GM21526 (cell line): ENCODE measurements at regions not wholly inside any gene's neighbourhood (a gene's known extent, or its start where the extent isn't known, plus 50 kb on each side); places are given as distances from the start of the nearest gene placed in this dataset.
A peak's percentile ranks its signal among the peaks of the same experiment; 100 is the strongest.

ENCODE experiments used
- ATAC-seq: cut with Tn5 transposase; IDR thresholded peaks from one replicate; pipeline ENCODE4 v1.9.1; 2021; ENCODE audit warnings: moderate library complexity; ENCODE audit not compliant: unreplicated experiment, low FRiP score

DNA sequence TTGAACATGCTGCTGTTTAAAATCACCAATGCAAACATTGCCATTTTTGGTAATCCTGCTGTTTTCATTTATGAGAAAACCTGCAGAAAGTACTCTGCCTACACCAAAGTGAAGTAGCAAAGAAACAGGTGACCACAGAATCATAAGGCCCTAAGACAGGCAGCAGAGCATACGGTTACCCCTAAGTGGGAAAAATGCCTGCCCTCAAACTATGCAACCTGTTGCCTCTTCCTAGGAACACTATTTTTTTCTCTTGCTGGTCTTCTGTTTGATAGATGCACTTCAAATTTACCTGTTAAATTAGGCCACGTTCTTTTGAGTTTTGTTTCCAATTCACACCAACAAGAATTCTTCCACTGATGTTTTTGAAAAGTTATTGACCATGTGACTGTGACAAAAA is 89.5 kb upstream of the RAB4A start:
- no peak for ATAC-seq

GRCh38 chr1:229183588-229183987 is 87.3 kb upstream of the RAB4A start:
- ATAC-seq = no peak

DNA sequence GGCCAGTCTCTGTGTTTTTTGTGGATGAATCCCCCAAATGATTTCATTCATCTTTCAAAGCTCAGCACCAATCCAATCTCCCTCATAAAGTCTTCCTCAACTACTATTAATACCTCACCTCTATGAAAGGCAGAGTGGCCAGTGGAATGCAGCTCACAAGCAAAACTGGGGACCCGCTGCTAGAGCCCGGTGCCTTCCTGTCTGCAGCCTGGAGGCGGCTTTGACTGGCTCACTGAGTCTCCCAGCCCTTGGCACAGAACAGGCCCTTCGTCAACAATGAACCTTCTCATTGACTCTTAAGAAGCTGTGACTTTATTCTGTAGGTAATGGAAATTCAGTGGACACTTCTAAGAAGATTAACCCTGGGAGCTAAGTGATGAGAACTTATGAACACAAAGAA is 86.8 kb upstream of the RAB4A start:
- ATAC-seq = no peak

DNA sequence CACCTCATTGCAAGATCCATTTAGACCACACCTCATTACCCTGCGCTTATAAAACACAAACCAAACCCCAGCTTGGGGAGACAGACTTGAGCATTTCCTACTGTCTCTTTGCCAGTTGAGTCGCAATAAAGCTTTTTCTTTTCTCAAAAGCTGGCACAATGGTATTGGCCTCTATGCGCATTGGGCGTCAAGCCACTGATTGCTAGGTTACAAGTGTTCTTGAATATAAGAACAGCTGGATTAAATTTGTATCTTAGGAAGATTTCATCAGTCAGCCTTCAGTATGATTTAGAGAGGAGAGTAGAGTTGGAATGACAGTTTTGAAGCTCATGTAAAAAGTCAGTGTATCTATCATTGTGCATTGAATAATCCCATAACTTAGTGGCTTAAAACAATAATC is 84.9 kb upstream of the RAB4A start:
- ATAC-seq = no peak

GRCh38 chr1:229186373-229187056 is 84.4 kb upstream of the RAB4A start:
- ATAC-seq = peak; percentile 94

DNA sequence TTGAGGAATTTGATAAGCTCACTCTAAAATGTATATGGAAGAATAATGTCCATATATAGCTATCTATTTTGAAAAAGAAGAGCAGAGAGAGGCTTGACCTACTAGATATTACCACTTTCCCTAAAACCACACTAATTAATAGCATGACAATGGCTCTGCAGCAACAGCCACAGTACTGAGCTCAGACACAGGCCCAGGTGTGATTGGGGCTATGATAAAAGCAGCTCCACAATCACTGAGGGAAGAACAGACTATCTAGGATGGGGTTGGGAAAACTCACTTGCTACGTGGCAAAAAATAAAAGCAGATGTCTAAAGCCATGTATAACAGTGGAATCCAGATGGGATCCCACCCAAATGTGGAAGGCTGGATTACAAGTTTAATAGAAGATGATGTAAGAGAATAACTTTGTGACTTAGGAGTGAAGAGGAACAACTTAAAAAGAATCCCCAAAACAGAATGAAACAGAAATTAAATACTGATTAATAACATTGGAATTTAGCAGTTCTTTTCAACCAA is 80.8 kb upstream of the RAB4A start:
- ATAC-seq = no peak

- no peak for ATAC-seq
Measured at GRCh38 chr1:229191066-229191674, 79.7 kb upstream of the RAB4A start.

DNA sequence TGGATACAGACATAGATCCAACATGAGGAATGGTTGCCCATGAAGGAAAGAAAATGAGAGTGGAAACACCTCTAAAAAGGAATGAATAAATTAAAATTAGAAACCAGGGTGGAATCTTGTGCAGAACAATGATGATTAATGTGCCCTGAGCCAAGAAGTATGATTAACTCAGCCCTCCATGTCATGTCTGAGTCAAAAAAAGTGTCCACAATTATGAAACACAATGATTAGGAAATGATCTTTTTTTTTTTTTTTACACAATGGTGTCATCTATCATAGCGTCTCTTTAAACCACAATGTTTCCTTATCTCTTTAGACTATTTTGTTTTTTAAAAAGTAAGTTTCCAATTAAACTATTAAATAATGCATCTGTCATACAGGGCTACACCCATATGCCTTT is 78.9 kb upstream of the RAB4A start:
- ATAC-seq = no peak

DNA sequence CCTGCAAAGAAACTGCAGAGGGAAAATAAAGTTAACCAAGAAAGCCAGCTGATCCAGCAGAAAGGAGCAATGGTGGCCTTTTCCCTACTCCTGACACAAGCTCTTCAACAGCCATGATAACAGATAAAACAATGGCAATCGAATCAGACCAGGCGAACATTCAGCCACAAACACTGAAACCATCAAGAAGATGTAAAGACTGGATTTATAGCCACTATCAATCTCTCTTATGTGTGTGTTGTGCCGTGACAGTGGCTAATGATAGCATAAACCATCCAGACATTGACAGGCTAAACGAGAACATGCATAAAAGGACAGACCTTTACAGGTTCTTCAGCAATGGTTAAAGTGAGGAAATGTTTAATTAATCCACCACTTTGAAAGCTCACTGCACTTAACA is 78.1 kb upstream of the RAB4A start:
- no peak for ATAC-seq

DNA sequence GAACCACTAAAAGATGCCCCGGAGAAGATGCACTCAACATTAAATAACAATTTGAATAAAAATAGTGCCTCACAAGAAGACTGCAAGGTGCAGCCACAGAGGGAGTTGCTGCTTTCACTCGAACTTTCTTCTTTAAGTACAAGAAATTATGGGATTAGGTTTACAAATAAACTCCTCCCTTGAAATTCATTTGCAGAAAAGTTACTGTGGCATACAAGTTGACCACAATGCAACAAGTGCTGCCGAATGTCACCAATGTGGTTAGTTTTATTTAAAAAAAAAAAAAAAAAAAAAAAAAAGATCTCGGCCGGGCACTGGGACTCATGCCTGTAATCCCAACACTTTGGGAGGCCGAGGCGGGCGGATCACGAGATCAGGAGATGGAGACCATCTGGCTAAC is 76.8 kb upstream of the RAB4A start:
- no peak for ATAC-seq

GRCh38 chr1:229195246-229195645 is 75.7 kb upstream of the RAB4A start:
- ATAC-seq = no peak

- ATAC-seq = no peak
Measured at GRCh38 chr1:229196404-229197264, 74.3 kb upstream of the RAB4A start.

DNA sequence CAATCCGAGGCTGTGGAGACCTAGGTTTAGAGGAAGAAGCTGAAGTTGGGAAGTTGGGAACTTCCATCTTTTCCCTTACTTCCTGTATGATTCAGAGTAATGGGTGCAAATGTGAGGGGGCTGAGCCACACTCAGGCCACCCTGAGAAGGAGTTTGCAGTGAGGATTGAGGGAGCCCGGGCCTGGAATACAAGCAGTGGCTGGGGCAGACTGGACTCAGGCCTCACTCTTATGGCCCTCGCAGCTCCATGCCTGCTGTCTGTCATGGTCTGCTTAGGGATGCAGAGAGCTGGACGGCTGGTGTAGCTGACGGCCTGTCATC is 73.7 kb upstream of the RAB4A start:
- ATAC-seq = no peak

- ATAC-seq = peak; percentile 81
Measured at GRCh38 chr1:229199261-229200243, 71.4 kb upstream of the RAB4A start.

- ATAC-seq = no peak
Measured at GRCh38 chr1:229203030-229203751, 67.7 kb upstream of the RAB4A start.

DNA sequence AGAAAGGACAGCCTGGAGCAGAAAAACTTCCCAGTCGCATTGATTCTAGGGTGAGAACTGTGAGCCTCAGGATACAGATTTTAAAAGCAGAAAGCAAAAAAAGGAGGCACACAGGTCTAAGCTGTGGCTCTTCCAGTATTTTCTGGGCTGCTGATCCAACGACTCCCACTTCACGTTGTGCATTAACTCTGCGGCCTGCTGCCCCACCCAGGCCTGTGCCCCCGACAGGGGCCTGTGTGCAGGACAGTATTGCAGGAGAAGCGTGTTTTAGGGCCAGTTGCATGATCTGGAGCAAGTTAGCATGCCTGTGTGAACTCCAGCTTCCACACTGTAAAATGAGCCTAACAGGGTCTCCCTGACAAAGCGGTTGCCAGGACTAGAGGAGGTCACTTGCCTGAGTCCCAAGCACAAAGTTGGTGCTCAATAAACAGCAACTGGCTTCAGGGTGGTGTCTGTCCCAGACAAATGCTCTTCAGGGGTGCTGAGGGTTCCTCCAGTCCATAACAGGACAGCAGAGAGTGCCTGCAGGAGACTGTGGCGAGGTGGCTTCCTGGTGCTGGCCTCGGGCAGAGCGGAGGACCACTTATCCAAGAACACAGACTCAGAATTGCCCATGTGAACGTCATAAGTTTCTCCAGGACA is 66.8 kb upstream of the RAB4A start:
- ATAC-seq = no peak

GRCh38 chr1:229204921-229205777 is 65.8 kb upstream of the RAB4A start:
- ATAC-seq = no peak

- ATAC-seq = no peak
Measured at GRCh38 chr1:229205854-229206253, 65.1 kb upstream of the RAB4A start.
